ENCODE measurements at regions not wholly inside any gene's neighbourhood (a gene's known extent, or its start where the extent isn't known, plus 50 kb on each side); places are given as distances from the start of the nearest gene placed in this dataset.
"Not testable (repeated sequence)": the region's sequence is repeated elsewhere in the genome, so short reads cannot be mapped to it uniquely, and the experiment has no call there.

DNA sequence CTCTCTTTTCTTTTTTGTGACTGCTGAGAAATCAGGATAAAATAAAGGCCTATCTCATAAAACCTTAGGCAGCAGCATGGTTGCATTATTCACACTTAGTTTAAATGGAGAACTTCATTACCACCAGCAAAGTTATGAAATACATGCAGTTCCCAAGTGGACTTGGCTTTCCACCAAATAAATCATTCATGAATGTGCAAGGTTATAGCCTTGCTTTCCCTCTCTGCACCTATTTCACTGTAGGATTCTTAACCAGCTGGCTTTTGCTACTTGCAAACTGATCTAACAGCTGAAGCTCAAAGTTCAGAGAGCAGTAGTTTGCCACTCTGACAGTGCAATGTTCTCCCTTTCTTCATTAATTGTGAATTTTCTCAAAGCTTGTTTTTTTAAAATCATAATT lies 140.1 kb upstream of the SMIM31 start:
- DNase-seq = no peak

DNA sequence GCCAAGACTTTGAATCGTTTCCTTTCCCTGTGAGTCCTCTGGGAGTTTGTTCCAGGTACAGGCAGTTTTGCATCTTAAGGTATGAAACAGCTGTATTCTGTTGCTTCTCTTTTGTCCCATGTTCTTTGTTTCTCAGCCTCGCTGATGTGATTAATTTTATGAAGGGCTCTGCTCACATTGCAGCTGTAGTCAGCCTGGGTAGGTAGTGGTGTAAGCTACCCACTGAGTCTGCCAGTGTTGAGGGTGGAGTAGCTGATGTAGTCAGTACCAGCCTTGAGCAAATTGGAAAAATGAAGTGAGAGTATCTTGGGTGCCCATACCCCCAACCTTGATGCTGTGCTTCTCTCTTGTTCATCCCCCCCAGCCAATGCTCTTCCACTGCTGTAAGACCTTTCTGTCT lies 139.6 kb upstream of the SMIM31 start:
- DNase-seq = no peak

DNA sequence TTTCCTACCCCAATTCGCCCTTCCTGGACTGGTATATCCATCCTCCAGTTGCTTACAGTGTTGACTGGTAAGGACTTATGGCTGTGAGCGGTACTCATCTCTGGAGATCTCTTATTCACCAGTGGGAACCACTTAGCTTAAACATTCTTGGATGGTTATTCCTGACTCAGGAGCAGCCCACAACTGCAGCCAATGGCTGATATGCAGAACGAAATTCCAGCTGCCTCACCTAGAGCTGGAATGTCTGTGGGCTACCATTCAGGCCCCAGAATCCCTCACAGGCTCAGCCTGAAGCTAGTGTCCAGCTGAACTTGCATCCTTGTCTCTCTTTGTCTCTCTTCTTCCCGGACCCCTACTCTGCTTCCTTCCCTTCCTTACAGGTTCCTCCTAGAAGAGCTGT lies 138.9 kb upstream of the SMIM31 start:
- no peak for DNase-seq

DNA sequence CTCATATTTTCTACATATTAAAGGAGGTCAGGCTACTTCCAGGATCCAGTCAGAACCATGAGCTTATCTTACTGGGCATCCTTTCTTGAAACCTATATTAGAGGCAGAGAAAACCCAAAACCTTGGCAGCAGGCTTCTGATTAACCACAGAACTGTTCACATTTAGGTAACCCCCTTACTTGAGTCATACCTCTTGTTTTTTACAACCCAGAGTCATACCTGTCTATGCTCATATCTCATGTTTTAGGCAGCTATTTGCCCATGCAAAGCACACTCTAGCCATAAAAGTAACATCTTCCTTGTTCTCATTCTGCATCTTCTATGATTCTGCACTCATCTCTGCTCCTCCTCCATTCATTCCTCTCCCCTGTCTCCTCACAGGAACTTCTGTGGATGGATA lies 138.0 kb upstream of the SMIM31 start:
- DNase-seq = no peak

DNA sequence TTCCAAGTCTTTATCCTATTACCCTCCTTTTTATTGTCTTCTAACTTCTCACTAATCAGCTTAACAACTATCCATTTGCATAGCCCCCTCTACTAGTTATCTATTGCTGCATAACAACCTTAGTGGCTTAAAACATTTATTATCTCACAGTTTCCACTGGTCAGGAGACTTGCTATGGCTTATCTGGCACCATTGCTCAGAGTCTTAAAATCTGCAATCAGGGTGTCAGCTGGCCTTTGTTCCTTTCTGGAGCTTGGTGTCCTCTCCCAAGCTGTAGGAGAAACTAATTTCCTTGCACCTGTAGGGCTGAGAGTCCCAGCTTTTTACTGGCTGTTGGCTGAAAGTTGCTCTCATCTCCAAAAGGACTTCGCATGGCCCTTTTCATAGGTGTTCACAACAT lies 137.0 kb upstream of the SMIM31 start:
- no peak for DNase-seq

DNA sequence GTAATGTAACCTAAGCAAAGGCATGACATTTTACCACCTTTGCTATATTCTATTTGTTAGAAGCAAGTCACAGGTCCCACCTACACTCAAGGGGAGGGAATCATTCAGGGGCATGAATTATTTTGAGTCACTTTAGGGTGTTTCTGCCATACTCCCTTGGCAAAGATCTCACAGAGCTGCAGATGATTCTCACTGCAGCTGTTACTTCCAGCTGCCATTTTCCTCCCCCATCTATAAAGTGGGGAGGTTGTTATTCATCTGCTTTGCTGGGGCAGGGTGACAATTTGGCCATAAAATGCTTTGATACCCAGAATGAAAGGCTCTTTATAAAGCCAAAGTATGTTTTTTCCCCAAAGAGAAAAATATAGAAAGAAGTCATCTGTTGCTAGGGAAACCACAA lies 136.5 kb upstream of the SMIM31 start:
- DNase-seq = no peak

DNA sequence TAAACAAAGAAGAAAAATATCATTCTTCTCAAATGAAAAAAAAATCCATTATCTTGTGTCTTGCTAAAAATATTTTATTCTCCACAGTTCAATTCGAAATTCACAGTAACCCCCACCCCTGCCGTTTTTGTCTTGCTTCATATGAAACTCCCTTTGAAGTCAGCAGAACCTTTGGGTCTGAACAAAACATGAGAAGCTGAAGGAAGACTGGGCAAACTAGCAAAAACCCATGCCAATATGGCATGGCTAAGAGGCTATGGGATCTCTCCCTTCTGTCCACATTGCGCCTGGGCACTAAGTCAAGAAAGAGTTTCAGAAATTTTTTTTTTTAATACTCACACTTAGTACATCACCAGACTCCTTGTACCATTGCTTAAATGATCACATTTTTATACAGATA lies 136.0 kb upstream of the SMIM31 start:
- no peak for DNase-seq

DNA sequence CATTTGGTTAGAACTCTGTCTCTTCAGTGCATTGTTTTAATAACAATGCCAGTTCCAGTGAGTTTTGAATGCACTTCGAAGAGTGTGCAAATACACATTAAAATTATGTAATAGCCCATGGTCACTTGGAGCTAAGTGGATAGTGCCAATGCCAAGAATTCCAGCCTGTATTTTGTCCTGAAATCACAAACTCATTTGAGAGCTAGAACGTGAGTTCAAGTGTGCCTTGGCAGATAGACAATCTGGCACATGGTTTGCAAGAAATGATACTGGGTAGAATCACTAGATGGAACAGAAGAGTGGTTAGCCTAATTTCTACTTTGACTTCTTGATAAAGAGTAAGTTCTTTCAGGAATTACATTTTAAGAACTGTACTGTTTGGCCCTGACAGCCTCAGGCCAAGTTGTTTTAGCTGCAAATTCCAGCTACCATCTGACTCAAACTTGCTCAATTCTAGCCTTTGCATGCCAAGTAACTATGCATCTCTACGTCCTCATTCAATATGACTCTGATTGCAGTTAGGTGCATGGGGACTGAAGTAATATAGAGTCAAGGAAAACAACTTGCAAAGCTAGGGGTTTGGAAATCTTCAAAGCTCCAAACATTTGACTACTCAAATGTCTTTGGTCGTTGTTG lies 131.9 kb upstream of the SMIM31 start:
- no peak for DNase-seq

DNA sequence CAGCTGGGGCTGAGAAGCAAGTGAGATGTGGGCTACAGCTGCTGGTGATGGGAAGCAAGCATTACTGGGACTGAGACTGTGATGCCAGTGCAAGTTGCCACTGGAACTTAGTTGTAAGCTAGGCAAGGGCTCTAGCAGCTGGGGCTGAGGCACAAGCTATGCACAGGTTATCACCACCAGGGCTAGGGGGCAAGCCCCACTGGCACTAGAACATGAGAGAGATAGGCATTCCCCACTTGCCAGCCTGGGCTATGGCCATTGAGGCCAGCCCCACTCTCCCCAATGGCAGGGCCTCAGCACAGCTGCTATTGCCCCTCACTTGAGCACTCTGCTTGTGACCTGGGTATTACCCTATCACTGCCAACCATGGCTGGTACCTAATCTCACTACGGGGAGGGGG lies 130.8 kb upstream of the SMIM31 start:
- DNase-seq = no peak

DNA sequence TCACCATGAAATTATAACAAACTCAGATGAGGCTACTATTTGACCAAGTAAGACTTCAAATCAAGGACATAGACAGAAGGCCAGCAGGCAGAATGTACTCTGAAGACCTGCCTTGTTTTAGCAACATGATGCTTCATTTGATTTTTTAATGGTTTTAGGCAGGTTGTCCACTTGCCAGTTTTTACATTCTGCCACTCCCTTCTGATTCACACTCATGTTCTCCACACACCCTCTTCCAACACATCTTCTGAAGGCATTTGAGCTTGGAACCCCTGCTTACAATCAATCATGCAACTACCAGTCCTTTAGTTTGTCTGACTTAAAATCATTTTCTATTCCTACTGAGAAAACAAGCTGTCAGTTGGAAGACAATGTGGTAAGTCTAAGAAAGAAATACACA lies 114.9 kb upstream of the SMIM31 start:
- no peak for DNase-seq

DNA sequence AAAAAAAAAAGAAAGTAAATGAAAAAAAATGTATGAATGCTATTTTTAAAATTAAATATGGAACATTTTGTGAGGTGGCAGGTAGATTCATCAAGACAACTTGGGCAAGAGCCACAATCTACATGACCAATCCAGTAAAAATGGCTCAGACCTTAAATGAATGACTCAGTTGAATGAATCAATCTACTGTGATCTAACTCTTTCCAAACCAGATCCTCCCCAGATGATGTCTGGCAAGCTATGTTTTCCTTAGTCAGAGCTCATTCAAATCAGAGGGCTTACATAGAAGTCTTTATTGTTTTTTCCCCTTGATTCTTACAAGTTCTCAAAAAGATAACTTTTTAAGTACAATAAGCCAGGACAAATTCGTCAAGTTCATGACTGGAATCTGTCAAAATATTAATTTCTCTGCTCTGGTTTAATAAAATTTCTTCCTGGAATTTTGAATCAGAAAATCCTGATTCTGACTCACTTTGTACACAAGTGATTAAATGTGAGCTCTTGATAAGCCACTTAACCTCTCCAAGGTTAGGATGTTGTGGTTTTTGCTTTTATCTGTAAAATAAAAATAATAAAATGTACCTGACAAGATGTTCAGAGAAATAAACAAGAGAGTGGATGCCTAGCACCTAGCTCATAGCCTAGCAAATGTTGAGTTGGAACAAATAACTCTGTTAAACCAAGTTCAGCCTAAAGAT lies 105.6 kb upstream of the SMIM31 start:
- no peak for DNase-seq

DNA sequence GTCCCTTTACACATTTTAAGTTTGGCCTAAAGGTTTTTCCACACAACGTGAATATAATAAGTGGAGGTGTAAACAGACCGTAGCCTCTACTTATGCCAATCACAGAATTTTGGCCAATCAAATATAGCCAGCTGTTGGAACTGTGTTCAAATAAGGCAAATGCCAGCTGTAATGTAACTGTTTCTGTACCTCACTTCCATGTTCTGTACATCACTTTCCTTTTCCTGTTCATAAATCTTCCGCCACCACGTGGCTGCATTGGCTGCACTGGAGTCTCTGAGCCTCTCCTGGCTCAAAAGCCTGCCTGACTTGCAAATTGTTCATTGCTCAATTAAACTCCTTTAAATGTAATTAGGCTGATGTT lies 105.1 kb upstream of the SMIM31 start:
- no peak for DNase-seq

DNA sequence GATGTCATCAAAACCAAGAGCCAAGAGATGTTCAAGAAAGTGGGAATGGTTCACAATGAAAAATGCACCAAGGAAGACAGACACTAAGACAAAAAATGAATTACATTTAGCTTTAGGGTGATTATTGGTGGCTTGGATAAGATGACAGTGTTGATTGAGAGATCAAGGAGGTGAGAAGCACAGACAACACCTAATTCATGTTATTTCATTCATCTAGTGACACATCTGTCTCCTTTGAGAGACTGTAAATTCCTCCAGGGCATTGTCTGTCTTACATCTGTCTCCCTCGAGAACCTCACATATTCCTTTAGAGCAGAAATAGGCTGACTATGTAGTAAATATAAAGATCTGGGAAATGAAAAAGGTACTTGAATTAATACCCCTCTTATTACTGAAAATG lies 94.2 kb upstream of the SMIM31 start:
- no peak for DNase-seq

DNA sequence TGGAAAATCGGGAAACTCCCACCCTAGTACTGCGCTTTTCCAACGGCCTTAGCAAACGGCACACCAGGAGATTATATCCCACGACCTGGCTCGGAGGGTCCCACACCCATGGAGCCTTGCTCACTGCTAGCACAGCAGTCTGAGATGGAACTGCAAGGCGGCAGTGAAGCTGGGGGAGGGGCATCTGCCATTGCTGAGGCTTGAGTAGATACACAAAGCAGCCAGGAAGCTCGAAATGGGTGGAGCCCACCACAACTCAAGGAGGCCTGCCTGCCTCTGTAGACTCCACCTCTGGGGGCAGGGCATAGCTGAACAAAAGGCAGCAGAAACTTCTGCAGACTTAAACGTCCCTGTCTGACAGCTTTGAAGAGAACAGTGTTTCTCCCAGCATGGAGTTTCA lies 77.8 kb upstream of the SMIM31 start:
- not testable (repeated sequence) for DNase-seq

DNA sequence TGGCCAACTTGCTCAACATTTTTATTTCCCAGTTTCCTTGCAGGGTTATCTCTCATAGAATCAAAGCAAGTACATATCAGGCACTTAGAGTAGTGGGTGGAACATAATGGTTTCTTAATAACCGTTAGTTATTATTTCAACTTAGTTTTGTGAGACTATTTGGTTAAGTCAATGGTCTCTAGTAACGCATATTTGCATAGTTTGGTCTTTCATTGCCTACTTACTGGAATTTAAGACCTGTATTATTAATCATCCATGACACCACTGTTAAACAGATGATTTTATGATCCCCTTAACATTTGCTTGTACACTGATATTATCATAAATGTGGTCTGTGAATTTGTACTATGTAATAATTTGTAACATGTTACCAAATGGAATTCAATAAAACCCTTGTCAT lies 70.9 kb upstream of the SMIM31 start:
- DNase-seq = no peak

DNA sequence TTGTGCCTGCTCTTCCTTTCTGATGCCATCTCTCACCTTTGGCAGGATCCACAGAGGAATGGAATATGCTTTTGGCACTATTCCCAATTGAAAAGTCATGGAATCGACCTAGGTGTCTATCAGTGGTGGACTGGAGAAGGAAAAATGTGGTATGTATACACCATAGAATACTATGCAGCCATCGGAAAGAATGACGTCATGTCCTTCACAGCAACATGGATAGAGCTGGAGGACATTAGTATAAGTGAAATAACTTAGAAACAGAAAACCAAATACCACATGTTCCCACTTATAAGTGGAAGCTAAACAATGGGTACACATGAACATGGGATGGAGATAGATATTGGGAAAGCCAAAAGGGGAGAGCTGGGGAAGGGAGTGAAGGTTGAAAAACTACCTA lies 58.3 kb upstream of the SMIM31 start:
- no peak for DNase-seq

DNA sequence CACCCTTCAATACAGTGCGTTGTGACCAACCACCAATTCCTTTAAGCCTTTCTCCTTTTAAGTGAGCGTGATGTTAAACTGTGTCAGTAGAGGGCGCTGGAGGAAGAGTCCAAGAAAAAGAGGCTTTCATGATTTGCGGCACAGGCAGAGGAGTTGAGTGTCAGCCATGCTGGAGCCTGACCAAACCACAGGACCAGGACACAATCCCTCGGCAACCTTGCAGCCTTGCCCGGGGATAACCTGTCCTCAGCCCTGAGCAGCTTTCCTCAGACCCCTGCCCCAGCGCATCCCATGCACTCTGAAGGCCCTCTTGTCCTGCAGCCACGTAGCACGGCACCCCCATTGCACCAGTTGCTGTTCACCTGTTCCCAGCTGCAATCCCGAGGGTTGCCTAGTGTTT lies 53.5 kb upstream of the SMIM31 start:
- DNase-seq = no peak

DNA sequence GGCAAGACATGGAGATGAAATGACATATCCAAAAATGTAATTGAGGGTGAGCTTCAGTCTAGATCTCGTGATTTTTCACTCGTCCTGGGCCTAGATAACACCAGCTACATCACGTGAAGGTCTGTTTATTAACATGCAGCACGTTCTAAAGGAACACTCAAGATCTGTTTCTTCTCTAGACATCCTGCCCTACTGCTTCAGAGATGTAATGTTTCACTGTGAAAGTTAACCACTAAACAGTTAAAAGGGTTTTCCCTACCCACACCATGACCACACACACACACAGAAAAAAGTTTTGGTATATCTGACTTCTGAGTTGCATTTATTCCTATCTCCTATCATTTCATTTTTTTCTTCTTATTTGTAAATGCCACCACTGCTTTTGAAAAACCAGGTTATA lies 52.3 kb upstream of the SMIM31 start:
- DNase-seq = no peak
